ENCODE measurements at regions not wholly inside any gene's neighbourhood (a gene's known extent, or its start where the extent isn't known, plus 50 kb on each side); places are given as distances from the start of the nearest gene placed in this dataset.

GRCh38 chr21:15624646-15625045 lies 105.1 kb upstream of the USP25 start:
- no peak for TF ChIP-seq CTCF (IDR thresholded peaks at IDR 0.05; ENCODE audit: insufficient read depth, low read length)
- TF ChIP-seq REST (IDR thresholded peaks at IDR 0.05; ENCODE audit: insufficient replicate concordance, low read depth), result no peak
- no peak for TF ChIP-seq SPI1 (IDR thresholded peaks at IDR 0.05; ENCODE audit: borderline replicate concordance, low read depth)
- TF ChIP-seq POLR2AphosphoS5 (IDR thresholded peaks at IDR 0.05; ENCODE audit: low read depth), result no peak
